ENCODE measurements at regions not wholly inside any gene's neighbourhood (a gene's known extent, or its start where the extent isn't known, plus 50 kb on each side); places are given as distances from the start of the nearest gene placed in this dataset.
A peak's percentile ranks its signal among the peaks of the same experiment; 100 is the strongest.
"Not testable (repeated sequence)": the region's sequence is repeated elsewhere in the genome, so short reads cannot be mapped to it uniquely, and the experiment has no call there.

GRCh38 chr5:152177626-152178349, 227.3 kb downstream of the NMUR2 start:
- DNase-seq, result no peak

GRCh38 chr5:152171888-152172287, 233.2 kb downstream of the NMUR2 start:
- DNase-seq, result no peak

GRCh38 chr5:152170350-152170749, 234.7 kb downstream of the NMUR2 start:
- DNase-seq, result no peak

GRCh38 chr5:152164860-152165259, 240.2 kb upstream of the GLRA1 start:
- no peak for DNase-seq

GRCh38 chr5:152159894-152160293, 235.2 kb upstream of the GLRA1 start:
- not testable (repeated sequence) for DNase-seq

GRCh38 chr5:152154452-152154851, 229.8 kb upstream of the GLRA1 start:
- DNase-seq, result not testable (repeated sequence)

- no peak for DNase-seq
These were observed 227.3 kb upstream of the GLRA1 start for GRCh38 chr5:152151940-152152339.

- DNase-seq, result no peak
These were observed 226.5 kb upstream of the GLRA1 start for GRCh38 chr5:152151113-152151512.

- DNase-seq, result no peak
These were observed 222.6 kb upstream of the GLRA1 start for GRCh38 chr5:152147286-152147685.

- no peak for DNase-seq
These were observed 221.9 kb upstream of the GLRA1 start for GRCh38 chr5:152146566-152146965.

GRCh38 chr5:152144556-152144955, 219.9 kb upstream of the GLRA1 start:
- no peak for DNase-seq

GRCh38 chr5:152144030-152144429, 219.4 kb upstream of the GLRA1 start:
- no peak for DNase-seq

GRCh38 chr5:152142840-152143469, 218.3 kb upstream of the GLRA1 start:
- peak; percentile 26 for DNase-seq

- DNase-seq, result no peak
These were observed 215.7 kb upstream of the GLRA1 start for GRCh38 chr5:152140347-152140746.

GRCh38 chr5:152137063-152137462, 212.4 kb upstream of the GLRA1 start:
- DNase-seq, result no peak

GRCh38 chr5:152136321-152136720, 211.7 kb upstream of the GLRA1 start:
- no peak for DNase-seq

- DNase-seq, result no peak
These were observed 211.2 kb upstream of the GLRA1 start for GRCh38 chr5:152135827-152136226.

GRCh38 chr5:152125661-152126205, 201.1 kb upstream of the GLRA1 start:
- DNase-seq, result no peak

GRCh38 chr5:152124409-152125041, 199.9 kb upstream of the GLRA1 start:
- no peak for DNase-seq

- no peak for DNase-seq
These were observed 194.2 kb upstream of the GLRA1 start for GRCh38 chr5:152118676-152119470.

GRCh38 chr5:152116934-152117333, 192.3 kb upstream of the GLRA1 start:
- no peak for DNase-seq

- DNase-seq, result no peak
These were observed 188.8 kb upstream of the GLRA1 start for GRCh38 chr5:152113401-152113800.

- no peak for DNase-seq
These were observed 182.6 kb upstream of the GLRA1 start for GRCh38 chr5:152107220-152107619.
